ENCODE measurements at regions not wholly inside any gene's neighbourhood (a gene's known extent, or its start where the extent isn't known, plus 50 kb on each side); places are given as distances from the start of the nearest gene placed in this dataset.

DNA sequence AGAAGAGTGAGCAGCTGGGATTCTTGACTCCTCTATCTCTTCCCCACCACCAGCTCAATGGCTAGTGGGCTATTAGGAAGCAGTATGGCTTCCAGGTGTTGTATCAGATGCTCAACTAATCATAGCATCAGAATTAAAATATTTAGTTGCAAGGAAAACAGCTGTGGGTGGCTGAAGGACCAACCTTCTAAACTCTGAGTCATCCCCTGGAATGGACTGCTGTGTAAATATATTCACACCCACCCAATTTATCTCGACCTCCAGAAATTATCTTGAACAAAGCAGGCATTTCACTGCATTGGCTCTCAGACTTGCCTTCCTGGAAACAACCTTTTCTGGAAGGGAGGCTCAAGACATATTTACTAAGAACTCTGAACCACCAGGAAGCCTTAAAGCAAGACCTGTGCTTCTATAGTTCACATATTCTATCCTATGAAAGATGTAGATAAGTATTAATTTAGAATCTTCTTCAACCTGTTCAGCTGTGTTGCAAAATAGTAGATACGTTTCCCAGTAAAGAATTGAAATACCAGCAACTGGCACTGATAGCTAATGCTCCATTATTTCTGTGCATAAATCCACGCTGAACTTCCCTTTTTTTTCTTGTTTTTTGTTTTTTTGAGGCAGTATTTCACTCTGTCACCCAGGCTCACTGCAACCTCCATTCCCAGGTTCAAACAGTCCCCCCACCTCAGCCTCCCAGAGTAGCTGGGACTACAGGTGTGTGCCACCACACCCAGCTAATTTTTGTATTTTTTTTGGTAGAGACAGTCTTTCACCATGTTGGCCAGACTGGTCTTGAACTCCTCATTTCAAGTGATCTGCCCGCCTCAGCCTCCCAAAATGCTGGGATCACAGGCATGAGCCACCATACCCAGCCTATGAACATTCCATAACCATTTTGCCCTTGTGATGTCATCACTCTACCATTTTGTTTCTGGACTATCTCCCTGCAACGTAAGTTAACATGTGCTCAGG is 56.9 kb upstream of the CD2AP start:
- H3K4me2 ChIP-seq (ENCODE audit: low read depth, low read length), result no peak overlapping the region
- peak; percentile 45 for DNase-seq
- dilution Hi-C loops (cut with HindIII; ENCODE audit: low sequenced_read_pairs, unreplicated experiment), result no loop called here
- TF ChIP-seq, protein P1, sequence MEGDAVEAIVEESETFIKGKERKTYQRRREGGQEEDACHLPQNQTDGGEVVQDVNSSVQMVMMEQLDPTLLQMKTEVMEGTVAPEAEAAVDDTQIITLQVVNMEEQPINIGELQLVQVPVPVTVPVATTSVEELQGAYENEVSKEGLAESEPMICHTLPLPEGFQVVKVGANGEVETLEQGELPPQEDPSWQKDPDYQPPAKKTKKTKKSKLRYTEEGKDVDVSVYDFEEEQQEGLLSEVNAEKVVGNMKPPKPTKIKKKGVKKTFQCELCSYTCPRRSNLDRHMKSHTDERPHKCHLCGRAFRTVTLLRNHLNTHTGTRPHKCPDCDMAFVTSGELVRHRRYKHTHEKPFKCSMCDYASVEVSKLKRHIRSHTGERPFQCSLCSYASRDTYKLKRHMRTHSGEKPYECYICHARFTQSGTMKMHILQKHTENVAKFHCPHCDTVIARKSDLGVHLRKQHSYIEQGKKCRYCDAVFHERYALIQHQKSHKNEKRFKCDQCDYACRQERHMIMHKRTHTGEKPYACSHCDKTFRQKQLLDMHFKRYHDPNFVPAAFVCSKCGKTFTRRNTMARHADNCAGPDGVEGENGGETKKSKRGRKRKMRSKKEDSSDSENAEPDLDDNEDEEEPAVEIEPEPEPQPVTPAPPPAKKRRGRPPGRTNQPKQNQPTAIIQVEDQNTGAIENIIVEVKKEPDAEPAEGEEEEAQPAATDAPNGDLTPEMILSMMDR (conservative IDR thresholded peaks at IDR 0.05; ENCODE audit: low read depth, low read length), result no peak
- TF ChIP-seq CEBPB (IDR thresholded peaks at IDR 0.05; ENCODE audit: low read depth, low read length), result no peak
- TF ChIP-seq BHLHE40 (IDR thresholded peaks at IDR 0.05; ENCODE audit: low read depth, low read length), result no peak
- no peak for TF ChIP-seq MAZ (IDR thresholded peaks at IDR 0.05; ENCODE audit: borderline replicate concordance, low read depth, low read length)
- TF ChIP-seq MXI1 (IDR thresholded peaks at IDR 0.05; ENCODE audit: borderline replicate concordance, low read depth, low read length), result no peak
- TF ChIP-seq MAFK (IDR thresholded peaks at IDR 0.05; ENCODE audit: low read depth, low read length), result no peak
- TF ChIP-seq POLR2A (IDR thresholded peaks at IDR 0.05; ENCODE audit: low read depth, low read length), result no peak
- TF ChIP-seq FOS (IDR thresholded peaks at IDR 0.05; ENCODE audit: low read depth, low read length), result no peak
- TF ChIP-seq ELK1 (IDR thresholded peaks at IDR 0.05; ENCODE audit: borderline replicate concordance, low read depth, low read length), result no peak
- TF ChIP-seq CHD1 (IDR thresholded peaks at IDR 0.05; ENCODE audit: low read depth, low read length), result no peak
- TF ChIP-seq RFX5 (IDR thresholded peaks at IDR 0.05; ENCODE audit: low read depth, low read length), result no peak
- no peak for TF ChIP-seq SMC3 (IDR thresholded peaks at IDR 0.05; ENCODE audit: low read depth, low read length)
- TF ChIP-seq RAD21 (IDR thresholded peaks at IDR 0.05; ENCODE audit: low read length), result no peak
- TF ChIP-seq, protein P2, sequence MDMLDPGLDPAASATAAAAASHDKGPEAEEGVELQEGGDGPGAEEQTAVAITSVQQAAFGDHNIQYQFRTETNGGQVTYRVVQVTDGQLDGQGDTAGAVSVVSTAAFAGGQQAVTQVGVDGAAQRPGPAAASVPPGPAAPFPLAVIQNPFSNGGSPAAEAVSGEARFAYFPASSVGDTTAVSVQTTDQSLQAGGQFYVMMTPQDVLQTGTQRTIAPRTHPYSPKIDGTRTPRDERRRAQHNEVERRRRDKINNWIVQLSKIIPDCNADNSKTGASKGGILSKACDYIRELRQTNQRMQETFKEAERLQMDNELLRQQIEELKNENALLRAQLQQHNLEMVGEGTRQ (IDR thresholded peaks at IDR 0.05; ENCODE audit: low read depth, low read length), result no peak
- no peak for TF ChIP-seq NFE2L2 (IDR thresholded peaks at IDR 0.05; ENCODE audit: low read depth, low read length)

More for the DNA sequence above, 56.9 kb upstream of the CD2AP start:
- Histone ChIP-seq H3K4ac (ENCODE audit: low read depth, low read length) (no peak overlapping the region), H3K23ac (ENCODE audit: low read depth, low read length) (no peak overlapping the region), H3K18ac (ENCODE audit: low read depth, low read length) (no peak overlapping the region), H4K8ac (ENCODE audit: low read depth in 2 of 2, low read length in 2 of 2) (no peak overlapping the region), H4K20me1 (ENCODE audit: insufficient read depth, low read length) (no peaks in the 10 kb centered on the region), H3K14ac (replicated peaks; ENCODE audit: low read depth, low read length) (no peak overlapping the region), H3K27ac (ENCODE audit: insufficient read depth, low read length) (no peak overlapping the region), H2BK120ac (ENCODE audit: low read depth, low read length) (no peak overlapping the region), H2AK9ac (replicated peaks; ENCODE audit: low read depth, low read length, poor library complexity) (no peak overlapping the region), H3K27me3 (ENCODE audit: control insufficient read depth, insufficient read depth, low read length) (no peaks in the 10 kb centered on the region), H3K9me3 (ENCODE audit: control insufficient read depth, insufficient read depth, low read length) (no peaks in the 10 kb centered on the region), H2BK15ac (ENCODE audit: low read depth, low read length) (no peak overlapping the region), H3K4me3 (ENCODE audit: insufficient read depth, low read depth, low read length) (no peak overlapping the region), H3K9ac (ENCODE audit: low read depth, low read length) (no peak overlapping the region), H4K91ac (ENCODE audit: insufficient read depth, low read depth, low read length) (no peak overlapping the region), H3K56ac (ENCODE audit: extremely low read depth, insufficient read depth, low read length) (no peak overlapping the region), H4K5ac (ENCODE audit: low read depth, low read length) (no peak overlapping the region), H3K4me1 (ENCODE audit: control insufficient read depth, insufficient read depth, low read length) (no peaks in the 10 kb centered on the region), H2AK5ac (ENCODE audit: low read depth, low read length) (no peak overlapping the region), H3K79me1 (ENCODE audit: low read depth in 1 of 2, low read length in 2 of 2) (no peaks in the 10 kb centered on the region), H2BK5ac (ENCODE audit: low read depth, low read length, poor library complexity, severe bottlenecking) (no peak overlapping the region), H2AFZ (replicated peaks; ENCODE audit: low read length, poor library complexity) (no peak overlapping the region), H2BK20ac (ENCODE audit: low read depth, low read length) (no peak overlapping the region), H3K9me1 (ENCODE audit: insufficient read depth, low read length) (no peaks in the 10 kb centered on the region), H3K36me3 (ENCODE audit: control insufficient read depth, insufficient read depth, low read length) (no peaks in the 10 kb centered on the region)
- intact Hi-C loops (cut with micrococcal nuclease) (no loop called here), in situ Hi-C loops (cut with MboI; ENCODE audit: low sequenced_read_pairs) (no loop called here)
- ChIA-PET CTCF (interaction anchor here (1.6 kb wide), 1 partner anchor 211 kb away, joined by 4 read pairs; no protein-coding TSS in a partner anchor), POLR2A (ENCODE audit: unreplicated experiment) (no interaction called here)
- BruUV-seq (replicated peaks), result no TSS peak
- whole genome bisulfite sequencing, 2 experiments (ENCODE audit: extremely low coverage in 2 of 2, insufficient read length in 1 of 2), result no CpG with 5 or more reads among the region's 5 CpGs
- ATAC-seq (ENCODE audit: low read depth), result peak; percentile 48; the same call in 1 of the 2 replicates

Data from IMR-90 (cell line).